GM12878 (cell line): ENCODE measurements at regions not wholly inside any gene's neighbourhood (a gene's known extent, or its start where the extent isn't known, plus 50 kb on each side); places are given as distances from the start of the nearest gene placed in this dataset.

Experiments used
- ATAC-seq: fragments of 200-7000 bp; cut with Tn5 transposase; 3 replicates; pipeline ENCODE4 v1.9.1; 2020; ENCODE audit warnings: mild to moderate bottlenecking, moderate library complexity
- BruUV-seq: library from RNA; stranded (reverse); fragments of 400-500 nt; replicated peaks from 2 replicates; lab custom pipeline; 2021; lab: Mats Ljungman, UMichigan
- CTCF ChIA-PET: fragments of 300-600 bp; sonication (Branson Sonifier 250); formaldehyde crosslinking; extraction: SDS; loops from one replicate; lab custom pipeline; 2021; ENCODE audit warnings: inconsistent platforms; lab: Yijun Ruan, JAX
- POLR2A ChIA-PET: fragments of 350-600 bp; formaldehyde crosslinking; extraction: SDS; loops from one replicate; lab custom pipeline; 2021; ENCODE audit warnings: inconsistent platforms; lab: Charles Lee
- RAD21 ChIA-PET: fragments of 300-600 bp; sonication (Branson Sonifier 250); formaldehyde crosslinking; loops from one replicate; lab custom pipeline; 2023; ENCODE audit warnings: antibody characterized with exemption; ENCODE audit not compliant: unreplicated experiment; lab: Charles Lee
- SMC1A ChIA-PET: fragments of 300-600 bp; sonication (Branson Sonifier 250); formaldehyde crosslinking; loops from one replicate; lab custom pipeline; 2023; ENCODE audit not compliant: unreplicated experiment, uncharacterized antibody; lab: Charles Lee
- DNase-seq: peaks from one replicate; pipeline ENCODE4 v3.0.0-alpha.2; 2011; ENCODE audit warnings: low read depth, low spot score
- FAIRE-seq: peaks from 3 replicates; lab custom pipeline; 2011; peaks lifted over from hg19 to GRCh38; lab: Jason Lieb, UNC
- H2AFZ ChIP-seq: 2 replicates; pipeline ENCODE4 v1.6.0; 2011; ENCODE audit warnings: low read depth, low read length, control low read depth; ENCODE audit not compliant: control insufficient read depth
- H3K27ac ChIP-seq: 2 replicates; pipeline ENCODE4 v1.5.1; 2011; ENCODE audit warnings: control low read depth; ENCODE audit not compliant: control insufficient read depth, insufficient read depth
- H3K27me3 ChIP-seq, 2 experiments: replicated peaks in 1 of 2; 2 replicates each; pipeline versions ENCODE4 v1.6.0 to v1.6.1; 2011; ENCODE audit warnings: low read length in 1 of 2; ENCODE audit not compliant: control insufficient read depth in 2 of 2, insufficient read depth in 2 of 2
- H3K36me3 ChIP-seq, 2 experiments: 2 replicates each; pipeline ENCODE4 v1.5.1; 2011; ENCODE audit warnings: low read length in 1 of 2; ENCODE audit not compliant: control insufficient read depth in 2 of 2, insufficient read depth in 2 of 2
- H3K4me1 ChIP-seq: 2 replicates; pipeline ENCODE4 v1.6.1; 2011; ENCODE audit warnings: mild to moderate bottlenecking, low read length, moderate library complexity, mixed read lengths; ENCODE audit not compliant: control insufficient read depth, insufficient read depth
- H3K4me2 ChIP-seq: 2 replicates; pipeline ENCODE4 v1.6.0; 2011; ENCODE audit warnings: control low read depth; ENCODE audit not compliant: control insufficient read depth, insufficient read depth
- H3K4me3 ChIP-seq: fragments of 200-600 bp; sonication (generic); 2 replicates; pipeline ENCODE4 v1.5.1; 2016
- H3K79me2 ChIP-seq: 2 replicates; pipeline ENCODE4 v1.6.0; 2011; ENCODE audit warnings: low read length; ENCODE audit not compliant: control insufficient read depth, insufficient read depth
- H3K9ac ChIP-seq: 2 replicates; pipeline ENCODE4 v1.8.0; 2011; ENCODE audit warnings: low read length, control low read depth, mixed read lengths; ENCODE audit not compliant: control insufficient read depth, insufficient read depth
- H3K9me3 ChIP-seq: replicated peaks from 3 replicates; pipeline ENCODE4 v1.5.1; 2011; ENCODE audit warnings: mild to moderate bottlenecking, low read length; ENCODE audit not compliant: control insufficient read depth, insufficient read depth
- H4K20me1 ChIP-seq: 2 replicates; pipeline ENCODE4 v1.6.0; 2011; ENCODE audit not compliant: control insufficient read depth, insufficient read depth
- EED ChIP-seq: sonication (generic); IDR thresholded peaks from 2 replicates; pipeline ENCODE4 v1.6.1; 2016; ENCODE audit warnings: antibody characterized with exemption, low read depth
- GABPA ChIP-seq: IDR thresholded peaks from 2 replicates; pipeline ENCODE4 v1.6.1; 2014; ENCODE audit warnings: antibody characterized with exemption, low read depth, mild to moderate bottlenecking, inconsistent platforms
- KDM1A ChIP-seq: fragments of 200-600 bp; sonication (generic); IDR thresholded peaks from 2 replicates; pipeline ENCODE4 v1.6.1; 2016; ENCODE audit warnings: borderline replicate concordance
- MTA3 ChIP-seq: IDR thresholded peaks from 2 replicates; pipeline ENCODE4 v1.6.1; 2012; ENCODE audit warnings: low read length, inconsistent platforms, borderline replicate concordance
- PML ChIP-seq: IDR thresholded peaks from 2 replicates; pipeline ENCODE4 v1.6.1; 2012; ENCODE audit warnings: low read length, inconsistent platforms
- RAD51 ChIP-seq: fragments of 450-650 bp; IDR thresholded peaks from 2 replicates; pipeline ENCODE4 v1.6.1; 2016; ENCODE audit warnings: moderate library complexity, mild to moderate bottlenecking, inconsistent platforms
- SREBF2 ChIP-seq: IDR thresholded peaks from 2 replicates; pipeline ENCODE4 v1.6.1; 2012; ENCODE audit warnings: mild to moderate bottlenecking, low read length
- TBL1XR1 ChIP-seq: IDR thresholded peaks from 2 replicates; pipeline ENCODE4 v1.6.1; 2012; ENCODE audit warnings: low read depth, low read length, improper control_type of control experiment
- TCF3 ChIP-seq: IDR thresholded peaks from 2 replicates; pipeline ENCODE4 v1.6.1; 2012; ENCODE audit warnings: low read depth, mild to moderate bottlenecking, low read length, borderline replicate concordance; ENCODE audit not compliant: insufficient read depth
- ZBED1 ChIP-seq: IDR thresholded peaks from 2 replicates; pipeline ENCODE4 v1.6.1; 2016; ENCODE audit warnings: borderline replicate concordance
- ZNF384 ChIP-seq: IDR thresholded peaks from 2 replicates; pipeline ENCODE4 v1.6.1; 2012; ENCODE audit warnings: low read depth, mild to moderate bottlenecking, low read length, improper control_type of control experiment, borderline replicate concordance
- WGBS: methylation state at CpG from one replicate; pipeline ENCODE4 v1.1.6; 2016; ENCODE audit warnings: low lambda C conversion rate; ENCODE audit not compliant: insufficient replicate concordance, insufficient coverage; ENCODE audit errors: missing lambda C conversion rate; 5-methylcytosine and 5-hydroxymethylcytosine counted together
- in situ Hi-C: fragments of 300-500 bp; cut with MboI; formaldehyde crosslinking; loops from 9 replicates; pipeline ENCODE4 v1.14.3; 2018; ENCODE audit warnings: mixed read lengths
- intact Hi-C: fragments of 100-400 bp; cut with micrococcal nuclease; formaldehyde crosslinking; loops from one replicate; pipeline ENCODE4 v1.14.2; 2022; ENCODE audit not compliant: unreplicated experiment
- TF ChIP-seq, protein P1 (sequence below): fragments of 450-650 bp; conservative IDR thresholded peaks from 2 replicates; pipeline ENCODE4 v1.6.1; 2017; ENCODE audit warnings: mild to moderate bottlenecking, moderate library complexity

GRCh38 chr18:43952398-43952797, 675.1 kb upstream of the SYT4 start:
- H3K4me2 ChIP-seq = no peak overlapping the region
- TF ChIP-seq PML (no peak), TBL1XR1 (no peak), RAD51 (no peak), TCF3 (no peak), GABPA (no peak), SREBF2 (no peak), MTA3 (no peak), EED (no peak), ZBED1 (no peak), ZNF384 (no peak), KDM1A (no peak)
- TF ChIP-seq, protein P1, sequence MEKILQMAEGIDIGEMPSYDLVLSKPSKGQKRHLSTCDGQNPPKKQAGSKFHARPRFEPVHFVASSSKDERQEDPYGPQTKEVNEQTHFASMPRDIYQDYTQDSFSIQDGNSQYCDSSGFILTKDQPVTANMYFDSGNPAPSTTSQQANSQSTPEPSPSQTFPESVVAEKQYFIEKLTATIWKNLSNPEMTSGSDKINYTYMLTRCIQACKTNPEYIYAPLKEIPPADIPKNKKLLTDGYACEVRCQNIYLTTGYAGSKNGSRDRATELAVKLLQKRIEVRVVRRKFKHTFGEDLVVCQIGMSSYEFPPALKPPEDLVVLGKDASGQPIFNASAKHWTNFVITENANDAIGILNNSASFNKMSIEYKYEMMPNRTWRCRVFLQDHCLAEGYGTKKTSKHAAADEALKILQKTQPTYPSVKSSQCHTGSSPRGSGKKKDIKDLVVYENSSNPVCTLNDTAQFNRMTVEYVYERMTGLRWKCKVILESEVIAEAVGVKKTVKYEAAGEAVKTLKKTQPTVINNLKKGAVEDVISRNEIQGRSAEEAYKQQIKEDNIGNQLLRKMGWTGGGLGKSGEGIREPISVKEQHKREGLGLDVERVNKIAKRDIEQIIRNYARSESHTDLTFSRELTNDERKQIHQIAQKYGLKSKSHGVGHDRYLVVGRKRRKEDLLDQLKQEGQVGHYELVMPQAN = no peak
- TF ChIP-seq, all 136 proteins: peak for 0
- ChIA-PET RAD21 (no interaction called here), SMC1A (no interaction called here), POLR2A (no interaction called here), CTCF (no interaction called here)
- no peaks in the 10 kb centered on the region for H3K4me1 ChIP-seq
- 28% methylated on average over 3 of the region's 3 CpGs for WGBS
- ATAC-seq (no peak), DNase-seq (no peak), FAIRE-seq (no peak)
- no peaks in the 10 kb centered on the region for H4K20me1 ChIP-seq
- no peak overlapping the region for H3K4me3 ChIP-seq
- no peaks in the 10 kb centered on the region for H3K79me2 ChIP-seq
- H3K27ac ChIP-seq = no peak overlapping the region
- intact Hi-C loops = no loop called here
- in situ Hi-C loops = no loop called here
- H3K9ac ChIP-seq = no peak overlapping the region
- no TSS peak for BruUV-seq
- H3K36me3 ChIP-seq = no peaks in the 10 kb centered on the region
- H2AFZ ChIP-seq = no peak overlapping the region
- H3K27me3 ChIP-seq = no peaks in the 10 kb centered on the region; a peak in 1 of 4 replicates
- H3K9me3 ChIP-seq = no peaks in the 10 kb centered on the region
